ENCODE measurements at regions not wholly inside any gene's neighbourhood (a gene's known extent, or its start where the extent isn't known, plus 50 kb on each side); places are given as distances from the start of the nearest gene placed in this dataset.

DNA sequence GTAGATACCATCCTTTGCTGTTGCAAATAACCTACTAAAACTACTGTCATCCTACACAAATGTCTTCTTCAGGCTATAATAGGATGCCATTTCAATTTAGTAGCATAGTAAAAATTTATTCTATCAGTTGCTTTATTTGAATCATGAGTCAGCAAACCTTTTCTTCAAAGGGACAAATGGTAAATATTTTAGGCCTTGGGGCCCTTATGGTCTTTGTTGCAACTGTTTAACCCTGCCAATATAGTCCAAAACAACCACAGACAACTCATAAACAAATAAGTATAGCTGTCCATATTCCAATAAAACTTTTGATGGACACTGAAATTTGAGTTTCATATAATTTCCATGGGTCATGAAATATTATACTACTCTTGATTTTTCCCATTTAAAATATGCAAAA is 54.0 kb upstream of the CCBE1 start:
- Histone ChIP-seq H3K4me3 (replicated peaks in 1 of 2; ENCODE audit: low read depth in 1 of 2, low read length in 2 of 2) (no peak overlapping the region), H3K9me3 (ENCODE audit: control insufficient read depth in 1 of 2, insufficient read depth in 1 of 2, low read depth in 1 of 2, low read length in 2 of 2) (no peaks in the 10 kb centered on the region), H3K4me2 (ENCODE audit: low read length) (no peak overlapping the region), H3K79me2 (ENCODE audit: insufficient read depth, low read length) (no peaks in the 10 kb centered on the region), H3K36me3 (ENCODE audit: control insufficient read depth in 1 of 2, insufficient read depth in 2 of 2, low read length in 2 of 2) (no peaks in the 10 kb centered on the region), H3K9ac (ENCODE audit: low read length) (no peak overlapping the region), H2AFZ (ENCODE audit: low read depth, low read length, poor library complexity, severe bottlenecking) (no peak overlapping the region), H4K20me1 (ENCODE audit: insufficient read depth) (no peaks in the 10 kb centered on the region), H3K4me1 (ENCODE audit: control insufficient read depth in 1 of 2, insufficient read depth in 2 of 2, low read length in 2 of 2) (peaks cover 0 to 15% of the 10 kb centered on the region in 2 experiments; a peak in 2 of 4 replicates), H3K27me3 (ENCODE audit: insufficient read depth, low read length) (no peaks in the 10 kb centered on the region), H3K27ac (ENCODE audit: low read depth, low read length) (no peak overlapping the region), H3K9me2 (ENCODE audit: insufficient read depth) (no peaks in the 10 kb centered on the region)
- intact Hi-C loops (cut with micrococcal nuclease): no loop called here
- TF ChIP-seq POLR2AphosphoS5 (IDR thresholded peaks at IDR 0.05; ENCODE audit: low read depth, low read length): no peak
- TF ChIP-seq TCF7L2 (IDR thresholded peaks at IDR 0.05; ENCODE audit: borderline replicate concordance, extremely low read depth, insufficient read depth, insufficient read length): no peak
- TF ChIP-seq CEBPB (IDR thresholded peaks at IDR 0.05; ENCODE audit: low read depth): no peak
- TF ChIP-seq SP1 (IDR thresholded peaks at IDR 0.05; ENCODE audit: low read depth): no peak
- TF ChIP-seq, protein P1, sequence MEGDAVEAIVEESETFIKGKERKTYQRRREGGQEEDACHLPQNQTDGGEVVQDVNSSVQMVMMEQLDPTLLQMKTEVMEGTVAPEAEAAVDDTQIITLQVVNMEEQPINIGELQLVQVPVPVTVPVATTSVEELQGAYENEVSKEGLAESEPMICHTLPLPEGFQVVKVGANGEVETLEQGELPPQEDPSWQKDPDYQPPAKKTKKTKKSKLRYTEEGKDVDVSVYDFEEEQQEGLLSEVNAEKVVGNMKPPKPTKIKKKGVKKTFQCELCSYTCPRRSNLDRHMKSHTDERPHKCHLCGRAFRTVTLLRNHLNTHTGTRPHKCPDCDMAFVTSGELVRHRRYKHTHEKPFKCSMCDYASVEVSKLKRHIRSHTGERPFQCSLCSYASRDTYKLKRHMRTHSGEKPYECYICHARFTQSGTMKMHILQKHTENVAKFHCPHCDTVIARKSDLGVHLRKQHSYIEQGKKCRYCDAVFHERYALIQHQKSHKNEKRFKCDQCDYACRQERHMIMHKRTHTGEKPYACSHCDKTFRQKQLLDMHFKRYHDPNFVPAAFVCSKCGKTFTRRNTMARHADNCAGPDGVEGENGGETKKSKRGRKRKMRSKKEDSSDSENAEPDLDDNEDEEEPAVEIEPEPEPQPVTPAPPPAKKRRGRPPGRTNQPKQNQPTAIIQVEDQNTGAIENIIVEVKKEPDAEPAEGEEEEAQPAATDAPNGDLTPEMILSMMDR (IDR thresholded peaks at IDR 0.05 in 2 of 3, conservative IDR thresholded peaks at IDR 0.05 in 1 of 3; ENCODE audit: borderline replicate concordance in 1 of 3, insufficient read depth in 1 of 3, low read depth in 2 of 3, low read length in 2 of 3): no peak
- no peak for TF ChIP-seq ZFX (IDR thresholded peaks at IDR 0.05)
- no peak for TF ChIP-seq JUND (IDR thresholded peaks at IDR 0.05)
- TF ChIP-seq, protein P2, sequence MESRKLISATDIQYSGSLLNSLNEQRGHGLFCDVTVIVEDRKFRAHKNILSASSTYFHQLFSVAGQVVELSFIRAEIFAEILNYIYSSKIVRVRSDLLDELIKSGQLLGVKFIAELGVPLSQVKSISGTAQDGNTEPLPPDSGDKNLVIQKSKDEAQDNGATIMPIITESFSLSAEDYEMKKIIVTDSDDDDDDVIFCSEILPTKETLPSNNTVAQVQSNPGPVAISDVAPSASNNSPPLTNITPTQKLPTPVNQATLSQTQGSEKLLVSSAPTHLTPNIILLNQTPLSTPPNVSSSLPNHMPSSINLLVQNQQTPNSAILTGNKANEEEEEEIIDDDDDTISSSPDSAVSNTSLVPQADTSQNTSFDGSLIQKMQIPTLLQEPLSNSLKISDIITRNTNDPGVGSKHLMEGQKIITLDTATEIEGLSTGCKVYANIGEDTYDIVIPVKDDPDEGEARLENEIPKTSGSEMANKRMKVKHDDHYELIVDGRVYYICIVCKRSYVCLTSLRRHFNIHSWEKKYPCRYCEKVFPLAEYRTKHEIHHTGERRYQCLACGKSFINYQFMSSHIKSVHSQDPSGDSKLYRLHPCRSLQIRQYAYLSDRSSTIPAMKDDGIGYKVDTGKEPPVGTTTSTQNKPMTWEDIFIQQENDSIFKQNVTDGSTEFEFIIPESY (IDR thresholded peaks at IDR 0.05; ENCODE audit: extremely low read depth, insufficient replicate concordance, low read length): no peak
- ATAC-seq (no peak), DNase-seq (ENCODE audit: low read depth, low spot score) (no peak)
- POLR2A ChIA-PET: interaction anchor here (1.4 kb wide), 1 partner anchor 149 kb away, joined by 3 read pairs; no protein-coding TSS in a partner anchor
- CTCF ChIA-PET: no interaction called here
- BruUV-seq (replicated peaks): no TSS peak
- RAD21 ChIA-PET (ENCODE audit: low non-redundant PET in 1 of 2, low total read pairs in 2 of 2, uncharacterized antibody in 2 of 2, unreplicated experiment in 2 of 2): no interaction called here
